Fibroblast of villous mesenchyme (primary cell): ENCODE measurements at regions not wholly inside any gene's neighbourhood (a gene's known extent, or its start where the extent isn't known, plus 50 kb on each side); places are given as distances from the start of the nearest gene placed in this dataset.

ENCODE experiments used
- DNase-seq: peaks from one replicate; pipeline ENCODE4 v3.0.0-alpha.2; 2010; ENCODE audit warnings: low read depth
- H3K4me3 ChIP-seq: 2 replicates; pipeline ENCODE4 v1.5.1; 2011; ENCODE audit warnings: low read depth, mild to moderate bottlenecking, low read length
- CTCF ChIP-seq: IDR thresholded peaks from 2 replicates; pipeline ENCODE4 v1.5.1; 2012; ENCODE audit warnings: low read depth, mild to moderate bottlenecking, low read length; ENCODE audit not compliant: insufficient read depth

- H3K4me3 ChIP-seq: no peak overlapping the region
- DNase-seq: no peak
- TF ChIP-seq CTCF: no peak
Observed at GRCh38 chr5:155343468-155343867, 329.9 kb downstream of the KIF4B start.

DNA sequence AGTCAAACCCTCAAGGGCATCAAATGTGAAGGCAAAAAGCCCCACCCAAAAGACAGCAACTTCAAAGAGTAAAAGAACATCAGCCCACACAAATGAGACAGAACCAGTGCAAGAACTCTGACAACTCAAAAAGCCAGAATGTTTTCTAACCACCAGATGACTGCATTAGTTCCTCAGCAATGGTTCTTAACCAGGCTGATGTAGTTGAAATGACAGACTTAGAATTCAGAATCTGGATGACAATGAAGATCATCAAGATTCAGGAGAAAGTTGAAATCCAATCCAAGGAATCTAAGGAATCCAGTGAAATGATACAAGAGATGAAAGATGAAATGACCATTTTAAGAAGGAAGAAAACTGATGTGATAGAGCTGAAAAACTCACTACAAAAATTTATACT is 339.7 kb downstream of the KIF4B start:
- TF ChIP-seq CTCF: no peak
- no peak for DNase-seq

GRCh38 chr5:155366096-155366495 is 352.5 kb downstream of the KIF4B start:
- no peak for DNase-seq
- H3K4me3 ChIP-seq: no peak overlapping the region
- no peak for TF ChIP-seq CTCF

More for the DNA sequence above, 339.7 kb downstream of the KIF4B start:
- H3K4me3 ChIP-seq: no peak overlapping the region

- no peak for DNase-seq
- H3K4me3 ChIP-seq: no peak overlapping the region
- TF ChIP-seq CTCF: no peak
Observed at GRCh38 chr5:155367841-155368240, 354.3 kb downstream of the KIF4B start.

GRCh38 chr5:155368490-155368889 is 354.9 kb downstream of the KIF4B start:
- H3K4me3 ChIP-seq: no peak overlapping the region
- no peak for TF ChIP-seq CTCF
- DNase-seq: no peak

GRCh38 chr5:155380480-155380879 is 366.9 kb downstream of the KIF4B start:
- TF ChIP-seq CTCF: no peak
- no peak for DNase-seq
- H3K4me3 ChIP-seq: no peak overlapping the region

DNA sequence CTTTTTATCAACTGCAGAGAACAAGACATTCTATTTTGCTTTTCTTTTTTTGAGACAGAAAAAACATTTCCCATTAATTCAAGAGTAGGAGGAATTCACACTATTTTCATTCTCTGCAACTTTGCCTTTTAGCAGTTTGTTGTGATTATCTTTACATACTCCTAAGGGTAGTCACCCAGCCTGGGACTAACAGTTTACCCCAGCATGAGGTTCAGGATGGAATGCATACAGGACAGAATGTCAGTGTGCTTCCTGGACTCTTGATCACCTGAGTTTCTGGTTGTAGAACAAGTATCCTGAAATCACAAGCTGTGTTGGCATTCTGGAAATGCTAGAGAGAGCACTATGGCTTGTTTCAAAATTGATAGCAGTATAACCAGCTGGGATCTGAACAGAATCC is 368.1 kb downstream of the KIF4B start:
- DNase-seq: no peak
- no peak for TF ChIP-seq CTCF
- H3K4me3 ChIP-seq: no peak overlapping the region
